ENCODE measurements at regions not wholly inside any gene's neighbourhood (a gene's known extent, or its start where the extent isn't known, plus 50 kb on each side); places are given as distances from the start of the nearest gene placed in this dataset.
A peak's percentile ranks its signal among the peaks of the same experiment; 100 is the strongest.
"Not testable (repeated sequence)": the region's sequence is repeated elsewhere in the genome, so short reads cannot be mapped to it uniquely, and the experiment has no call there.

- peak; percentile 24 to 40 for DNase-seq
These were observed 396.2 kb upstream of the SLC35B3 start for GRCh38 chr6:8831366-8832152.

DNA sequence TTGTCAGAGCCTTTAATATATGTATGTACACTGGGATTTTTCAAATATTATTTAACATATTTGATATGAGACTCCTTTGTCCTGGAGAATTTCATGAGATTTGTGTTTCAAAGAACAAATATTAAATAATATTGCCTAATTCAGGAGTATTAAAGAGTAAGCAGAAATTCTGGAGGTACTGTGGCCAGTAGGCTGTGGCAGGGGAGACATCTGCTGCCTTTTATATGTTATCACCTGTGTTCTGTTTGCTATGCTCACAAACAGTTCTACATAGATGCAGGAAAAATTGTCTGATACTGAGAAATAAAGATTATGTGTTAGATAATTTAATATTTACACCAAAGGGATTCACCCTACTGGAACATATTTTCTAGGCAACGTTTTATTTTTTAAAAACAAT, 395.4 kb upstream of the SLC35B3 start:
- no peak for DNase-seq

DNA sequence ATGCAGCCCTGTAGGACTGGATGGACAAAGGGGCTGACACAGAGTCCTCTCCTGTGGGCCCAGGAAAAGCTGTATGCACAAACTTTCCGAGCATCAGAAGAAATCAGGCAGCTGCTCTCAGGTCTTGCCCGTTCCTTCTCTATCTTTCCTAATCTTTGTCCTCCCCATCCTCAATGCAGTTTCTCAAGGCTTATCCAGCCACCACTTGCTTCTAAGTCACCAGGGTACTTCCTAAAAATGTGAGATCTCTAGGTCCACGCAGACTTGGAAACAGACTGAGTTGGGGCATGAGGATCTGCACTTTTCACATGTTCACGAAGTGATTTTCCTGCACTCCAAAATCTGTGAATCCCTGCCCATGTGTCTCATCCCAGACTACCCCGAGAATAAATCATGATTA, 394.5 kb upstream of the SLC35B3 start:
- no peak for DNase-seq

GRCh38 chr6:8829296-8829695, 394.0 kb upstream of the SLC35B3 start:
- DNase-seq = no peak

DNA sequence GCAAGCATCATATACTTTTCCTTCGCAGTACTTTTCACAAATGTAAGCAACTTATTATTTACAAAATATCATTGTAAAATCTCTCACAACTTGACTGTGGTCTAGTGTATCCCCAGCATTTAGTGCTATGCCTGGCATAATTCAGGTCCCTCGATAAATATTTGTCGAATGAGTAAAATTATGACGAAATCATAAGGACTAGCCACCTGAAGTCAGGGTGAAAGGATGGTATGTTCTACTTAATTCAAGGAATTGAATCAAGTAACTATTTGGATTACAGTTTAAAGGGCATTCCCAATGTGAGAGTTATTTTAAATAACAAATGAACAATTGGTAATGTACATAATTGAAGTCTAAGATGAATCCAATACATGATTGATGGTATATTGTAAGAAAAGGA, 393.0 kb upstream of the SLC35B3 start:
- no peak for DNase-seq

DNA sequence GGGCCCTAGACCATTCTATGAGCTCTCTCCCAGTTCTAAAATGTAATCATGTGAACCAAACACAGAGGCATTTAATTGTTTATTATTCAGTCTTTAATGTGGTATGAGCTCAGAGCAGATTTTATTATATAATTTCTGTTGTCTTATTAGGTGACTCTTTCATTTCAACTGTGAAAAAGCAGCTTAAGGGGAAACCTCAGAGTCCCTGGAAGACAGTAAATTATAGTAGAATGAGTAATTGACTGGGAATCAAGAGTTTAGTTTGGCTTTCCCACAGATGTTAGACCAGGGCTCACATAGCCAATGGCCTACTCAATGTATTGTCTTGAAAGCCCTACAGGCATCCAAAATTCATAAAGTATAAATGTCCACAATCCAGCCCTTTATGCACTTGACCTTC, 390.4 kb upstream of the SLC35B3 start:
- no peak for DNase-seq

DNA sequence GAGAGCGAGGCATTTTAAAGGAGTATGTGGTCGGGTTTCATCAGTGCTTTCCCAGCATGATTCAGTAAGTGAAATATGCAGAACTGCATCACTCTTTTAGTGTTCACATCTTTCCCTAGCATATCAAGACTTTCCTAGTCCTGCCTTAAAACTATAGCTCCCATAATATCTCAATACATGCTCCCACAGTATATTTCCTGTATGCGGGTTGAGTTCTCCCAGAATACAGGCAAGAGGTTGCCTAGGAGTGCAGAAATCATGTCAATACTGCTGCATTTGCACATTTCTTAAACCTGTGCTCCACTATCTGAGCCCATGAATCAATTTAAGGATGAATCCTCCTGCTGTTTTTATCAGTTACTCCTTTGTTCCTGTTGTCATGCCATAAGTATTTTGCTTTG, 386.6 kb upstream of the SLC35B3 start:
- DNase-seq = no peak

DNA sequence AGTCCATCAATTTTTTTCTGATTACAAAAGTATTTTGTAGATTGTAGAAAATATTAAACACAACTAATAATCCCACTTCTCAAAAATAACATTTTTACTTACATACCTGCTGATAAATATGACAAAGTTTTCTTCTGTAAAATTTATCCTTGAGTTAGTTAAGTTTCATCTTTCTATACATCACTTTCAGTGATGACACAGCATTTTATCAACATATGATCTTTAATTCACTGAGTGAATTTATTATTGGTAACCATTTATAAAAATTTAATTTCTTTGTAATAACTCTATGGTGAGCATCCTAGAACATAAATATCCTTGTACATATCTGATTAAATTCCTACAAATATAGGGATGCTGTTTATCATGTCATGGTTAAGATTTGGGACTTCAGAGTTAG, 385.0 kb upstream of the SLC35B3 start:
- no peak for DNase-seq

GRCh38 chr6:8819446-8819845, 384.1 kb upstream of the SLC35B3 start:
- no peak for DNase-seq

GRCh38 chr6:8814440-8815000, 379.2 kb upstream of the SLC35B3 start:
- DNase-seq = no peak

DNA sequence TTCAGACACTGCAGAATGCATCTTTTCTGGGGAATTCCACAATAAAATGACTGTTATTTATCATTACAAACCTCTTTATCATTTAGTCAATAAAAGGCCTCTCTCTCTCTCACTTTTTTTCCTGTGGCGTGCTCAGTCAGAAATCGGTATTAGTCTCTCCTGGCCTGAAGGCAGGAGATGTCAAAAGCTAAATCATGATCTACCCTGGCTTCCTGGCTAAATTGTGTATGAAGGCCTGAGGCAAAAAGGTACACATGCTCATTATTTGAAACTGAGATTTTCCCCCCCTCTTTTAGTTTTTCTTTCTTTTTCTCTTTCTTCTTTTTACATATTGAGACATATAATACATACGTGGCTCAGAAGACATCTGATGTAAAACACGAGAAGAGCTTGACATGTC, 375.0 kb upstream of the SLC35B3 start:
- no peak for DNase-seq

DNA sequence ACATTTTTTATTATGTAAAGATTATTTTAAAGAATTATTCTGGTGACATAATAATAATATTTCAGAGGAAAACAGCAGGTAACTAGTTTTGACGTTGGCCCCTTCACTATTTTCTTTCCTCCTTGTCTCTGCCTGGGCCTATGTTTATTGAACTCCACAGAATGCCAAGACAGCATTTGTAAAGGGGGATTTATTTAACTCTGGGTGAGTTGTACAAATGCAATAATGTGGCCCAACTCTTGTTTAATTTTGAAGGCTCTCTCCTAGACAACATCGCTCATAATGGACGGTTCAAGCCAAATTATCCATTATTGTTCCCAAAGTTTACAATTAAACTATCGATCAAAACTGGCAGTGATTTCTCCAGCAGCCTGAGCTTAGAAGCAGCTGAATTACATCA, 374.3 kb upstream of the SLC35B3 start:
- DNase-seq = no peak

DNA sequence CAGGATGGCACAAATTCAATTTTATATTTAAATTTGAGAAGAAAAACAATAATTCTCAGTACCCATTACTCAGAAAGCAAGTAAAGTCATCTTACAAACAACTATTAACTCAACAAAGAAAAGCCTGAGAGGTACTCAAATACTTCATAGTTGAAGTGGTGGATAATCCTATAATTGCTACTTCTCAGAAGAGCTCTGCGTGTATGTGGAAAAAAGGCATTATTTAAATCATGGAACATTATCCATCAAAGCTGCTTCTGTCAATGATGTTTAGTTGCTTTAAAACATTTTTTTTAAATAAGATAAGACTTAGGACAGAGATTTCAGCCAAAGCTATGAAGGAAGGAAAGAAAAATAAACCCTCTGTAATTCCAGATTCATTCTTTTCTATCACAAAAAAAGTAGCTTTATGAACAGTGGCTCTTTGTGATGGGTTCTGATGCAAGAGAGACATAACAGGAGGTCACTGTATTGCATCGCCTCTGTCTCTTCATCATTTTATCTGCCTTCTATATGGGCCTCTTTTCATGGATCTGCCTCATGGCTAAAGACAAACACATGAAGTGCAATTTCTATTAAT, 367.9 kb upstream of the SLC35B3 start:
- DNase-seq = no peak

DNA sequence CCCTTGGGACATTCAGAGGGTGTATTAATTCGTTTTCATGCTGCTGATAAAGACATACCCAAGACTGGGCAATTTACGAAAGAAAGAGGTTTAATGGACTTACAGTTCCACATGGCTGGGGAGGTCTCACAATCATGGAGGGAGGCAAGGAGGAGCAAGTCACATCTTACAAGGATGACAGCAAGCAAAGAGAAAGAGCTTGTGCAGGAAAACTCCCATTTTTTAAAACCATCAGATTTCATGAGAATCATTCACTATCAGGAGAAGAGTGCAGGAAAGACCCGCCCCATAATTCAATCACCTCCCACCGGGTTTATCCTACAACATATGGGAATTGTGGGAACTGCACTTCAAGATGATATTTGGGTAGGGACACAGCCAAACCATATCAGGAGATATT, 367.1 kb upstream of the SLC35B3 start:
- not testable (repeated sequence) for DNase-seq

DNA sequence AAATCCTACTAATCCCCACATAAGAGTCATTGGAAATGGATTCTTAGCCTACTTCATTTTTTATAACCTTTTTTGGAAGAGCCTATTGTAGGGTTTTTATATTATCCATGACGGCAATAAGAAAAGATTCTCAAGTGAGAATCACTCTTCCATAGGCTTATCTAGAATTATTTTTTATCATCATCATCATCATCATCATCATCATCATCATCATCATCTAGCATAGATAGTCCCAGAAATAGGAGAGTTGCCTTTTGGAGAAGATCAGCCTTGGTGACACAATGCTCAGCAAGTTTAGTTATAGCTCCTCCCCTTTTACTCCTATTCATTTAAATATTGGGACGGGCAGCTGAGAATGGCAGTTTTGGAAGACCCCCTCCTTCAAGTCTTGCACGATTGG, 359.1 kb upstream of the SLC35B3 start:
- DNase-seq = no peak

GRCh38 chr6:8789878-8790277, 354.5 kb upstream of the SLC35B3 start:
- no peak for DNase-seq

DNA sequence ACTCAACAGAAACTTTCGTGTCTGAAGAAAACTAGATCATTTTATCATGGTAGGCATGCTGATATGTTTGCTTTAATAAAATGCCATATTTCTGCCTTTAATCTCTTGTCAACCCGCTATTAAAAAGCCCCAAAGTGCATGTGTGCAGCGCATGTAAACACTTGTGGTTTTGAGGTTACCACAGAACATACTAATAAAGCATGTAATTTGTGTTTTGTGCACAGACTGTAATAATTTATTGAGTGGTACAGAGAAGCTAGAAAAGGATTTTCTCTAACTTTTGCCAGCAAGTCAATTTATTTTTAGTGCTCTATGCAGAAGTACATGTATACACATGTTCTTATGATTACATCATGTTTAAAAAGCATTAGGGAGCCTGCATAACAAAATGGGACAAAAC, 349.9 kb upstream of the SLC35B3 start:
- no peak for DNase-seq

DNA sequence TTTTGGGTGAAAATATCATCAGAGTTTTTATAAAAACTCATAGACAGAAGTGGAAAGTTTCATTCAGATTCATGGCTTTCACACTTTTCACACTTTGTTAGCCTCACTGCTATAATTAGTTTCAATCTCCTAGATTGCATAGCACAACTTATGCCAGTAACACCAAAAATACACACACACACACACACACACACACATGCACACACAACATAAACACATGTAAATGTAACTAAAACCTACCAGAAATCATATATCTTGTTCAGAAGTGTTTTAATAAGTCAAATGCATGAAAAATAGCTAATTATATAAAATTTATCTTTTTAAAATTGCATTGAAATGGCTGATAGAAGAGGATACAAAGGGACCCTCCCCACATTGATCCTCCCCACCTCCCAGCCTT, 347.8 kb upstream of the SLC35B3 start:
- no peak for DNase-seq

DNA sequence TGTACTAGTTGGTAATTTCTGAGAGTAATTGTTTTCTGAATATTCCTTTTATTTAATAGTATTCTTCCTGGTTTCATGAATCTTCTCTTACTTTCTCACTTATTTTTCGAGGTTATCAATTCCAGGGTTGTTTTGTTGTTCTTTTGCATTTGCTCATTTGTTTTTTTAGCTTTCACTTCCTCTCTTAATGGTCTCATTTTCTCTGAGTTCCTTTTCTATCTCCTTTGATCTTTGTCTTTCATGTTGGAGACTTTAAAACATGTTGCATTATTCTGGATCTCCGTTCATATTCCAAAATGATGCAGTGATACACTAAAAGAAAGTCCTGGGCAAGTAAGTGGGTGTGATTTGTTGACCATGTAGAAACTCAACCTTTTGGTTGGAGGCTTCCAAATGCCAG, 345.3 kb upstream of the SLC35B3 start:
- DNase-seq = no peak

DNA sequence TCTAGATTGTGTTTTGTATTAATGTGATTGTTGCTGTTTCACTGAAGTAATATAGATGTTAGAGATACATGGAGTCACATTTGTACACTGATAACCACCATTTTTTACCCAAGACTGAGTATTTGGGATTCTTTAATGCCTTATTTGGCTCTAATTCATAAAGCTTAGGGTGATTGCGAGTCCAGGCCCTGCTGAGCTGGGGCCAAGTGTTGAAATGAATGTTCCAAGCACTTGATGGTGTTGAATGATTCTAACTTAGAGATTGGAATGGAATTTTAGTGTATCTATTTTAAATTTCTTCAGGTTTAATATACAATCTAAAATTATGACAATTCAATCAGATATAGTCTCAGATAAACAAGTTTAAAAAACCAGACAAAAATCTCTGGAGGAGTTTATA, 329.4 kb upstream of the SLC35B3 start:
- no peak for DNase-seq

GRCh38 chr6:8760951-8761350, 325.6 kb upstream of the SLC35B3 start:
- no peak for DNase-seq

GRCh38 chr6:8758412-8758811, 323.1 kb upstream of the SLC35B3 start:
- no peak for DNase-seq

- no peak for DNase-seq
These were observed 315.3 kb upstream of the SLC35B3 start for GRCh38 chr6:8750627-8751026.

- no peak for DNase-seq
These were observed 314.1 kb upstream of the SLC35B3 start for GRCh38 chr6:8749465-8749864.

Data from right lung (tissue), 2 donors.